Activated CD4-positive, alpha-beta T cell treated with anti-CD3 and anti-CD28 coated beads, Interleukin-2, Interleukin-4, amounts not matched to agents 100 ng/mL and 50 ng/mL, durations not matched to agents 16 hours and 8 hours (primary cell): ENCODE measurements at regions not wholly inside any gene's neighbourhood (a gene's known extent, or its start where the extent isn't known, plus 50 kb on each side); places are given as distances from the start of the nearest gene placed in this dataset.

ENCODE experiments used
- DNase-seq: peaks from one replicate; pipeline ENCODE4 v3.0.0-alpha.2; 2020; ENCODE audit warnings: low spot score

DNA sequence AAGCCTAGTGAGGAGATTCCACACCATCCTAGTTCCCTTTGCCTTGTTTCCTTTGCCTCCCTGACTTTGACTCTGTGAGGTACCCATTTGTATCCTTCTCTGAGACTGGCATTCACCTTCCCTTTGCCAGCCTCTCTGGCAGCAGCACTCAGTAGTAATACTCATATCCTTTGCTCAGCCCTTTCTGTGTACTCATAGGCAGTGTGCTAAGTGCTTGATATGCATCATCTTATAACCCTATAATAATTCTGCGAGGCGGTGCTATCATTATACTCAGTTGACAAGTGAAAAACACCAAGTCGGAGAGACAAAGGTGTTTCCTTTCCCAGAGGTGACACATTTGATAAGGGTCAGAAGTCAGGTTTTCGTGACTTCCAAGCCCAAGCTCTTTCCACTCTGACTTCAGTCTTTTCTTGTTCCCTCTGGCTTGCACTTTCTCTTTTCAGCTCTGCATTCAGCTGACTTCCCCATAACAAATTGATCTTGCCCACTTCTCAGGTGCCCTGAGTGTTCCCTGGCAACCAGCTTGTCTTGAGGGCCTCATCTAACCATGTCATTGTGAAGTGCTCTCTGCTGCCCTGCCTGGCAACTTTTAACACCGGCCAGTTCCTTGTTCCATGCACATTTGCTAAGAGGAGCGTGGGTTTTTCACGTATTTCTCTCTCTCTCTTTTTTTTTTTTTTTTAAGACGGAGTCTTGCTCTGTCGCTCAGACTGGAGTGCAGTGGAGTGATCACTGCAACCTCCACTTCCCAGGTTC lies 94.5 kb upstream of the UPP2 start:
- no peak for DNase-seq

DNA sequence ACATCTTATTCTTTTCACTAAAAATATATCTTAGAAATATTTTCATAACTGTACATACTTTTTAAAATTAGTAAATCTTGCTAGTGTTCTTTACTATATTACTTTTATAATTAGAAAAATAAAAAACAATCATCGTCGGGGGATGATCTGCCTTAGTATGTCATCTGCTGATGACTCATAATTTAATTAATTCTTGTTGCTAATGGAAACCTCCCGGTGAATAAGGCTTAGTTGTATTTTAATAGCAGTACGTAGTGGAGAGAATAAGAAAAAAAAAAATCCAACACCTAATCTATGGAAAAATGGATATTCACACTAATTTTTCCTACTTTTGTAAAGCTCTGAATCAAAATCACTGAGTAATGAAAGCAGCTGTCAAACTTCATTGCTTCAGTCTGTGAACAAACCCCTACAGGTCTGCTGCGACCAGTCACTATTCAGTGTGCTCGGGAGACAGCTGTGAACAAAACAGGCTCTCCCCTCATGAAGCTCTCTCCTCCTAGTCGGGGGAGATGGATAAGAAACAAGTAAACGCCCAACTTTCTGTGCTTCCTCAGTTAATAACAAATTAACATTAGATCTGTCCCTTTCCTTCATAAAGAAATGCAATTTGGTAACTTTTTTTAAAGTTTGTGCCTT lies 97.4 kb upstream of the UPP2 start:
- no peak for DNase-seq

DNA sequence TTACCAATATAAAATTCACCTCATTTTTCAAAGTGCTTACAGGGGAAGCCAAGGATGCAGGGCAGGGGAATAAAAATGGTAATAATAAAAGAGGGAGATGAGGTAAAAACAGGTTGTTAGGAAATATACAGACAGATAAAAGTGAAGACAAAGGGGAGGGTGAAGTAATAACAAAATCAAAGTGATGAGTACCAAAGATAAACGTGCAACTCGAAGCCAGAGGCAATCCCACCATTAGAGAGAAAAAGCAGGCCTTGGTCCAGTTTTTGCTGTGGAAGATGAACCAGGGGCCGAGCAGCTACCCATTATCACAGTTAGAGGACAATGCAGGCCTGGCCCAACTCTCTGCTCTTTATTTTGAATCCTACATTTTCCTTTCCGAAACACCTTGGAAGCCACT lies 99.6 kb upstream of the UPP2 start:
- DNase-seq = no peak

DNA sequence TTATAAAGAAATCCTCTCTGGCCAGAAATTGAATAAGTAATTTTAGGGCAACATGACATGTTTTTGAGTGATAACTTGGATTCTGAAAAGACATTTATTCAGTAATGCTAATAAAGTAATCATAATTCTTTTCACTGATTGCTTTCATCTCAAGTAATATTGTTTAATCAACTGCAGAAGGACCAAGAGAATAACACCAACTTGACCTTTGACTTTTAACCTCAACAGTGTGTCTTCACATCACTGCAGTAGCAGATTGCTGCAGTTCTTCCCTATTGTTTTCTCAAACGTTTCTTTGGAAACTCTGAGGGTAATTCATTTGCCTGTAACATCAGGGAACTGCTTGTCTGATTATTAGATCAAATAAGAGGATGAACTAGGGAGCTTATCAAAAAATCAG lies 104.9 kb upstream of the UPP2 start:
- no peak for DNase-seq

DNA sequence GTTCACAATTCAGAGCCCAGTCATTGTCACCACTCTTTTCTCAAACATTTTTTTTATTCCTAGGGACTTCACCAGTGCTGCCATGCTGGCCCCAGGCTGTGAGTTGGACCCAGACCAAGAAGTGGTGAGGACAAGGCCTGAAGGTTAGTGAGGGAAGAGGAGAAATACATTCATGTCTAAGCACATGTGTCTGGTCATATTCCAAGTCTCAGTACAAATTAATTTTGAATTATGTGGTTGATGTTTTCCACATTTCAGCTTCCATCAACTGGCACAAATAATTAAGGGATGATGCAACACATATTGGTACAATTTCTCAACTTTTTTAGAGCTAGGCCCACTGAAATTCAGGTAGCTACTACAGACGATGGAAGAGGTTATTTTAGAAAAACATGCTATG lies 106.6 kb upstream of the UPP2 start:
- DNase-seq = no peak

DNA sequence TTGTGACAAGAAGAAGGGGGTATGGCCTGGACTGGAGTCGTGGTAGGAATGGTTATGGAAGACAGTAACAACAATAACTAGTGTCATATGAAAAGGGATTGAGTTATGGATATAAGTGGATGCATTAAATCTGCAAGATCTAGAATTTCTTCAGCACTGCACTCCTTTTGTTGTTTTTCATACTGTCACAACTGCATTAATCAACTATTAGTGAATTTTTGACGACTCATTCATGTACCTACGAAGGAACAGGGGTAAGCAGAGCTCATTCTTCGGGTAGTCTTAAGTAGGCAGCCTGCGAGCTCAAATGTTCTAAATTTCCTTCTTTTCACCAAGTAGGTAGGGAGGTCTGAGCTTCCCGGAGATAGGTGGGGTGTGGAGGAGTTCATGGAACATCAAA lies 109.7 kb upstream of the UPP2 start:
- no peak for DNase-seq

DNA sequence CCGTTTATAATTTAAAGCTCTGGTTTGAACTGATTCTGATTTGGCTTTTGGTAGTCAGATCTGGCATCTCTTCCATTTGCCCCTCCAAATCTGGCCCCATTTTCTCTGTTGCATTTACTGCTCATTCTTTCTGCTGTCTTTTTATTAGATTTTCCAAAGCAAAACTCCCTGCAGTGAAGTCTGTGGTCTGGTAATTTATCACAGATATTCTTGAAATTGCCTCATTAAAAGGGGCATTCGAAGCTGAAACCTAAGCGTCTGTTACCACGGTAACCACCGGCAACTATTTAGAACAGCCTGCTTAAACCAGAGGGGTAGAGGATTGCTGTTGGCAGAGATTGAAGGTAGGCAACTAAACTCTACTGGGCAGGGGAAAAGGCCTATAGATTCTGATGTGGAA lies 111.5 kb upstream of the UPP2 start:
- no peak for DNase-seq

DNA sequence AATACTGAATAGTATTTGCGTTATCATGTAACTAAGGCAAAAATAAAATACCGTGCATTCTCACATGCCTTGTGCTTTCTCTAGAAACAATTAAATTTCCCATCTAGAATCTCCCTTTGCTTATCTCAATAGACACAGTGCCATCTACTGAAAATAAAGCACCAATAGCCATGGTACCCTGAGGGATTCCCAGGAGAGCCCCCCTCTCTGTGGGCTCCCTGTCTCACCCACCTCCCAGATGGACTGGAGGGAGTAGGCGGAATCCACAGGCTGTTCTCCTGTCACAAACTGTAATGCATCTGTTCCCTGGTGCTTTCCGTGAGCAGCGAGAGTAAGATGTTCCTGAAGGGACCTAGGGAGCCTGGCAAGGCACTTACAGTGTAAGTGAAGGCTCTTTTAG lies 112.4 kb upstream of the UPP2 start:
- DNase-seq = no peak

DNA sequence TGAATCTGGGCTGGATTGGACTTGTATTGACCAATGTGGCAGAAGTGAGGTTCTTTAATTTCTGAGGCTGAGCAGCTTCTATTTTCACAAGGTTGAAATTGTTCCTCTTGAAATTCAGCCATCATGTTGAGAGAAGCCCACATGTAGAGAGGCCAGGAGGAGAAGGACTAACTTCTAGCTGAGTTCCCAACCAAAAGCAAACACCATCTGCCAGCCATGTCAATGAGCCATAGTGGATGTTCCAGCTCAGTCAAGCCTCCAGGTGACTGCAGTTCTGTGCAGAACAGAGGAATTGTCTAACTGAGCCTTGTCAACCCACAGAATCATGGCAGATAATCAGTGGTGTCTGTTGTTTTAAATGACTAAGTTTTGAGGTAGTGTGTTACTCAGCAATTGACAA lies 110.6 kb upstream of the ACVR1 start:
- no peak for DNase-seq

DNA sequence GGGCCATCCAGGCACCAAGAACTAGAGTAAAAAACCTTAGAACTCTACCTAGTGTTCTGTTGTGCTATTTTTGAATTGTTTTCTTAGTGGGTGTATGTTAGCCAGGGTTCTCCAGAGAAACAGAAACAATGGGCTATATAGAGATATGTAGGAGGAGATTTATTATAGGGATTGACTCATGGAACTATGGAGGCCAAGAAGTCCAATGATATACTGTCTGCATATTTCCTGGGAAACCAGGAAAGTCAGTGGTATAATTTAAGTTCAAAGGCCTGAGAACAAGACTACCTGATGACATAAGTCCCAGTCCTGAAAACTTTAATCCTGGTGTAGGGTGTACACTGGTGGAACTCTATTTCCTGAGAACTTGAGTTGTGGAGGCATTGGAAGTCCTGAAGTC lies 108.7 kb upstream of the ACVR1 start:
- DNase-seq = no peak

DNA sequence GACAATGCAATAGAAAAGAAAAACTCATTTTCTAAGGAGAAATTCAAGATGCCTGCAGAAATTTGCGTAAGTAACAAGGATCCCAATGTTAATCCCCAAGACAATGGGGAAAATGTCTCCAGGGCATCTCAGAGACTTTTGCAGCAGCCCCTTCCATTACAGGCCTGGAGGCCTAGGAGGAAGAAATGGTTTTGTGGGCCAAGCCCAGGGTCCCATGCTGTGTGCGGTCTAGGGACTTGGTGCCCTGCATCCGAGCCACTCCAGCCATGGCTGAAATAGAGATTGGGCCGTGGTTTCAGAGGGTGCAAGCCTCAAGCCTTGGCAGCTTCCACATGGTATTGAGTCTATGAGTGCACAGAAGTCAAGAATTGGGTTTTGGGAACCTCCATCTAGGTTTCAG lies 103.9 kb upstream of the ACVR1 start:
- no peak for DNase-seq

DNA sequence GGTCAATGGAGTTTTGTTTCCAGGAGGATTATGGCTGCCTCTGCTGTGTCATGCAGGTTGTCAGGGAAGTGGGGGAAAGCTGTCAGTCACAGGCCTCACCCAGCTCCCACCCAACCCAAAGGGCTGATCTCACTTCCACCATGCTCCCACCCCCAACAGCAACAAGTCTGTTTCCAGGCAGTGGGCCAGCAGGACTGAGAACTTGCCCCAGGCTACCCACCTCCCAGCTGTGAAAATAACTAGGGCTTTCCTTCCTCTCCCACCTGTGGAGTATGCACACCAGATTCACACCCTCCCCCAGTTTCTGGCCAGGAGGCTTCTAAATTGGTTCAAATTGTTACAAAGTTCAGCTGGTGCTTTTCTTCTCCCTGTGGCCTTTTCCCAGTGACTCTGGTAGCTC lies 95.6 kb upstream of the ACVR1 start:
- no peak for DNase-seq

DNA sequence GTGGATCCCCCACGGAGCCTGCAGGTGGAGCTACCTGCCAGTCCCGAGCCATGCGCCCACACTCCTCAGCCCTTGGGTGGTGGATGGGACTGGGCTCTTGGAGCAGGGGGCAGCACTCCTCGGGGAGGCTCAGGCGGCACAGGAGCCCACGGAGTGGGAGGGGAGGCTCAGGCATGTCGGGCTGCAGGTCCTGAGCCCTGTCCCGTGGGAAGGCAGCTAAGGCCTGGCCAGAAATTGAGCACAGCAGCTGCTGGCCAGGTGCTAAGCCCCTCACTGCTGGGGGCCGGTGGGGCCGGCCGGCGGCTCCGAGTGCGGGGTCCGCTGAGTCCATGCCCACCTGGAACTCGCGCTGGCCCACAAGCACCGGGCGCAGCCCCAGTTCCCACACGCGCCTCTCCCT lies 91.7 kb upstream of the ACVR1 start:
- DNase-seq = no peak

DNA sequence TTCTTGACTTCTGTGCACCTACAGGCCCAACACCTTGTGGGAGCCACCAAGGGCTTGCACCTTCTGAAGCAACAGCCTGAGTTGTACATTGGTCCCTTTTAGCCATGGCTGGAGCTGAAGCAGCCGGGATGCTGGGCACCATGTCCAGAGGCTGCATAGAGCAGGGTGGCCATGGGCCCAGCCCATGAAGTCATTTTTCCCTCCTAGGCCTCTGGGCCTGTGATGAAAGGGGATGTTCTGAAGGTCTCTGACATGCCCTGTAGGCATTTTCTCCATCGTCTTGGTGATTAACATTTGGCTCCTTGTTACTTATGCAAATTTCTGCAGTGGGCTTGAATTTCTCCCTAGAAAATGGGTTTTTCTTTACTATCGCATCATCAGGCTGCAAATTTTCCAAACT lies 83.1 kb upstream of the ACVR1 start:
- no peak for DNase-seq

DNA sequence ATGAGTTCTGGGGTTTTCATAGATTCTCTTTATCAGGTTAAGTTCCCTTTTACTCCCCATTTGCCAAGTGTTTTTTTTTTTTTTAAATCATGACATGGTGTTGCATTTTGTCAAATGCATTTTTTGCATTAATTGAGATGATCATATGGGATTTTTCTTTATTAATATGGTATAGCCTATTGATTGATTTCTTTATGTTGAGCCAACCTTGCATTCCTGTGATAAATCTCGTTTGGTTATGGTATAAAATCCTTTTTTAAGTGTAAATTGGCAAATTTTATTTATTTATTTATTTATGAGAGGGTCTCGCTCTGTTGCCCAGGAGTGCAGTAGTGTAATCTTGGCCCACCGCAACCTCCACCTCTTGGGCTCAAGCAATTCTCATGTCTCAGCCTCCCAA lies 81.5 kb upstream of the ACVR1 start:
- no peak for DNase-seq

DNA sequence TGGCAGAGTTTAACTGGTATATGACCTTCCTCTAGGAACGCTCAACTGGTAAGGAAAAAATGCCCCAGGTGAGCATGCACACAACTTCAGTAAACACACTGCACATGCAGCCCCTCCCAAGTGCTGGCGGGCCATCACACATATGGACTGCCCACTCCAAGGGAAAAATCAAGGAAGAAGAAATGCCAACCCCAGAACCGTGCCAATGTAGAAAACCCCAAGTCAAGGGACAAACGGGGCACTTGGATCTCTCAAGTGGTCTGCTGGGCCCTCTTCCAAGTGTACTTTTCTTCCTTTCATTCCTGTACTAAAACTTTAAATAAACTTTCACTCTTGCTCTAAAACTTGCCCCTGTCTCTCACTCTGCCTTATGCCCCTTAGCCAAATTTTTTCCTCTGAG lies 76.4 kb upstream of the ACVR1 start:
- DNase-seq = no peak

DNA sequence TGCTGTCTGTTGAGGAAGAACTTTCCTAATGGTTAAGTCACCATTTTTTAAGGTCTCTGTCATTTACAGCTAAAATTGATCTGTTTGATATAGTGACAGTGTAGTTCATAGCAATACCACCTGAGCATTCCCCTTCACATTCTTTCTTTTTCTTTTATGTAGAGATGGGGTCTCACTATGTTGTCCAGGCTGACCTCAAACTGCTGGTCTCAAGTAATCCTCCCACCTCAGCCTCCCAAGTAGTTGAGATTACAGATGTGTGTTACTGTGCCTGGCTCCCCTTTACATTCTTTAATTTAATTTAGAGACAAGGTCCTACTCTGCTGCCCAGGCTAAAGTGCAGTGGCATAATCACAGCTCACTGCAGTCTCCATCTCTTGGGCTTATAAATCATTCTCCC lies 72.7 kb upstream of the ACVR1 start:
- no peak for DNase-seq

DNA sequence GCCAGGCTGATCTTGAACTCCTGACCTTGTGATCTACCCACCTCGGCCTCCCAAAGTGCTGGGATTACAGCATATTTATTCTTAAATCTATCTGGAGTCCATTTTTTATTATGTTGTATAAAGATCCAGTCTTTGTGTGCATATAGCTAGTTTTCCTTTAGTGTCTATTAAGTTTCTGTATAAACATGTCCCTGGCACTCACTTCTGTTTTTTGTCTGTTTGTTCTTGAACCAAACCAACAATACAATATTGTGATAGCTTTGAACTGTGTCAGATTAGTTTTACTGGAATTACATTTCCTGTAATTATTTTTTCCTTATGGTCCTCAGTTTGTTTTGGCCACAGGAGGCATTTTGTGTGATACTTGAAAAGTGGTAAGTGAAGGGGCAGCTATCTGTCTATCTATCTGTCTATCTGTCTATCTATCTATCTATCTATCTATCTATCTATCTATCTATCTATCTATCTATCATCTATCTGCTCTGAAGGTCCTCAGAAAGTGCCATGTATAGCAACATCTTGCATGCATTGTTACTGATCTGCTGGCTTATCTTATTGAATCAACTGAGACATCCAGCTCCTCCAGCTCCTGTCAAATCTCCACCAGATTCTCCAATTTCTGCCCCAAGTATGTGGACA lies 70.9 kb upstream of the ACVR1 start:
- DNase-seq = no peak

DNA sequence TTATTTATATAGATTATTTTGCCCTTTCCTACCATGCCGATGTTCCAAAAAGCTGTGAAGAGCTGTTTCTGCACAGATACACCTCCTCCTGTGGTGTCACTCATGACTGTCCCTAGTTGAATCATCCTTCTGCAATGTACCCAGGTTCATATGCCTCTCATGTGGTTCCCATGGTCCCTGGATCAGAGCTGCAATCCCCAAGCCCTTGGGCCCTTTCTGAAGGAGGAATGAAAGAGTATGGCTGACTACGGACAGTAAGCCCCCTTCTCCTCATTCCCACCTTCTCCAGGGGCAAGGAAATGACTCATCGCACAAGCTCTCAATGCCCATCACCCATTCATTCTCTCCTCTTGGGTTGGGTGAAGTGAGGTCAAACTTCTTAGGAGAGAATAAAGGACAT lies 63.9 kb upstream of the ACVR1 start:
- no peak for DNase-seq

DNA sequence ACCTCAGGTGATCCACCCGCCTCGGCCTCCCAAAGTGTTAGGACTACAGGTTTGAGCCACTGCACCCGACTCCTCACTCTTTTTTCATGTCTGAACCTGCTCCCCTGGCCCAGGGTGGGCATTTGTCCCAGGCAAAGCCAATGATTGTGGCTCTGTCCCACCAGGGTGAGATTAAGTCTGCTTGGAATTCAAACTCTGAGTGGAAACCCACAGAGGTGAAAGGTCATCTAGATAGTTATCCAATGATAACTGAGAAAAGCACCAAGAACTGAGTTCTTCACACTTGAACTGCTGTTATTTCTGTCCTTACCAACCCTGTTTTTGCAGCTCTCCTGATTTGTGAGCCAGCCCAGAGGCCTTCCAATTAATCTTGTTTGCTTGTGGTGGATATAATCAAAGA lies 62.4 kb upstream of the ACVR1 start:
- DNase-seq = no peak

DNA sequence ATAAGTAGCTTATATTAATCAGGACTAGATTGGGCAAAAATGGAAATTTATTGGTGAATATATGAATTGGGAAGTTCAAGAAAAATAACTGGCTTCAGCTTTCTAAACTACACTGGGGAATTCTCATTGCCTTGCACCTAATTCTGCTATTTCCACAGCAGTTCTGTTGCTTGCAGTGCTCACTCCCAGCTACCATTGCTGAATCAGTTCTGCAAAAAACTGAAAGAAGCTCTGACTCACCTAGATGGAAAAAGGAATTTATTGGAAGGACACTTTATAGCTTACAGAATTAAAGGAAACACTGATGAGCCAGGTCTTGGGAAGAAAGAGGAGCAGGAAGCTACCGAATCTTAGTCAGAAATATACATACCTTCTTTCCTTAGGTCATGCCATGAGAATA lies 60.3 kb upstream of the ACVR1 start:
- DNase-seq = no peak

DNA sequence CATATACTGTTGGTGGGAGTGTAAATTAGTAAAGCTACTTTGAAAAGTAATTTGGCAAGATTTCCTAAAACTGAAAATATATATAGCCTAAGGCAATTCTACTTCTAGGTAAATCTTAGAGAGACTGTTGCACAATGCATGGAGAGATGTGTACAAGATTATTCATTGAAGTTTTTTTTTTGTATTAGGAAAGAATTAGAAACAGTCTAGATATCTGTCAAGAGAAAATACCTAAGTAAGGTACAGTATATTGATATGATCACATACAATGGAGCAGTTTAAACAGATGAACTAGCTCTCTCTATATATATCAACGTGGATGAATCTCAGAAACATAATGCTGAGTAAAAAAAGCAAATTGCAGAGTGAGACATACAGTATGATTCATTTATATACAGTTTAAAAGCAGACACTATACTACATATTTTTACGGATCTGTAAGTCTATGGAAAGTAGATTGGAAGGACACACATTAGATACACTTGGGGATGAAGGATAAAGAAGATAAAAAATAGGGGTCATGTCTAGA lies 59.3 kb upstream of the ACVR1 start:
- no peak for DNase-seq

DNA sequence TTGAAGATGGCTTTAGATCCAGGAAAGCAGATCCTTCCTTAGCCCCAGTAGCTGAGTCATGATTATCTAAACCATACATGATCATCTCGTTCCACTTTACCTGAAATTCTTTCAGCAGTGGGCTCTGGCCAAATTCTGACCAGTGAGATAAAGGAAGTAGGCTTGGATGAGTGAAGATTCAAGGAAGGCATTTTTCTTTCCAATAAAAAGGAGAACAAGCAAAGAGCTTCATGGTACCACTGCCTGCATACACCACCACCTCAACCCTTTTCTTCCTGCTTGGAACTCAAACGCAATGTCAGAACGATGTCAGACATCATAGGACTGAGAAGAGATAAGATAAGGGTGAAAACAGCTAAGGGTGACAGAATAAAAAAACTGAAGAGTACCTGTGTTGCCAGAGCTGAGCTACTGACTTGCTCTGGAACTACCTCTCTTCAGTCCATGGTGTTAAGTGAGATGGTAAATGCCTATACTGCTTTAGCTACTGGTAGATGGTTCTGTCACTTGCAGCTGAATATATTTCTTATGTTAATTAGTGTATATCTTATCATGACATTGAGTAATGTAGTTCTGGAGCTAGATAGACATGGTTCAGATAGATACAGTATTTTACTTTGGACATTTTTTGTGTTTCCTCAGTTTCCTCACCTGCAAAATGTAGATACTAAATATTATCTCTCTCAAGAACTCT lies 58.7 kb upstream of the ACVR1 start:
- DNase-seq = no peak
